A549 (cell line): ENCODE measurements at regions not wholly inside any gene's neighbourhood (a gene's known extent, or its start where the extent isn't known, plus 50 kb on each side); places are given as distances from the start of the nearest gene placed in this dataset.

ENCODE experiments used
- BHLHE40 ChIP-seq: IDR thresholded peaks from 2 replicates; pipeline ENCODE4 v1.6.1; 2012; ENCODE audit warnings: low read depth, low read length, inconsistent platforms
- ESRRA ChIP-seq: fragments of 150-350 bp; IDR thresholded peaks from 2 replicates; pipeline ENCODE4 v1.6.1; 2014; ENCODE audit warnings: mild to moderate bottlenecking, low read length, borderline replicate concordance
- JUN ChIP-seq, 2 experiments: fragments of >200 bp; sonication (Bioruptor Twin); formaldehyde crosslinking; IDR thresholded peaks; 2 replicates in 1 of 2; 3 replicates in 1 of 2; pipeline ENCODE4 v1.6.1; 2016 to 2017
- MAX ChIP-seq: IDR thresholded peaks from 2 replicates; pipeline ENCODE4 v1.6.1; 2012
- MYC ChIP-seq: IDR thresholded peaks from 2 replicates; pipeline ENCODE4 v1.6.1; 2012; ENCODE audit warnings: mild to moderate bottlenecking, inconsistent platforms, low read length, improper control_type of control experiment, borderline replicate concordance
- SMC3 ChIP-seq: fragments of >200 bp; sonication (Bioruptor Twin); formaldehyde crosslinking; IDR thresholded peaks from 3 replicates; pipeline ENCODE4 v1.6.1; 2018; ENCODE audit warnings: inconsistent platforms
- TP53 ChIP-seq: fragments of 250-450 bp; sonication (Bioruptor Pico); IDR thresholded peaks from 2 replicates; pipeline ENCODE4 v1.5.0; 2021; ENCODE audit warnings: mild to moderate bottlenecking, moderate library complexity
- TF ChIP-seq, protein P1 (sequence below): IDR thresholded peaks from 2 replicates; pipeline ENCODE4 v1.6.1; 2012
- TF ChIP-seq, protein P2 (sequence below): fragments of >200 bp; sonication (Bioruptor Twin); formaldehyde crosslinking; IDR thresholded peaks from 3 replicates; pipeline ENCODE4 v1.5.1; 2016
- TF ChIP-seq, protein P3 (sequence below): fragments of 200-600 bp; sonication (generic); IDR thresholded peaks from 2 replicates; pipeline ENCODE4 v1.6.1; 2016; ENCODE audit warnings: antibody characterized with exemption, mild to moderate bottlenecking, moderate library complexity

DNA sequence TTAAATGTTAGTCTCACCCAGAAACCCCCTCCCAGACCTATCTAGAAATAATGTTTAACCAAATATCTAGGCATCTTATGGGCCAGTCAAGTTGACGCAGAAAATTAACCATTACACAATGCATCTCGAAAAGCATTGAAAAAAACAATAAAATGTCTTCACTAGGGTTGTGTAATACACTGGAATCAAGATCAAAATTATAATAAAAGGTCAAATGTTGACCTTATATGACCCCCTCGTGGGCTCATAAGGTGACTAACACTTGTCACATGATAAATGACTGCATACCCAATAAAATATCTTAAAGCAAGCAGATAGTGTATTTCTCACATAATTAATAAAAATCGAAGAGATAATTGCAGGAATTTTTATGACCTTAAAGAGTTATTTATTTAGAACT is 447.9 kb upstream of the DSEL start:
- TF ChIP-seq MAX (no peak), ESRRA (no peak), BHLHE40 (no peak), JUN (IDR thresholded peaks at IDR 0.05) (no peak), SMC3 (no peak), MYC (no peak), TP53 (CRISPR knock-in tag) (no peak)
- TF ChIP-seq, protein P1, sequence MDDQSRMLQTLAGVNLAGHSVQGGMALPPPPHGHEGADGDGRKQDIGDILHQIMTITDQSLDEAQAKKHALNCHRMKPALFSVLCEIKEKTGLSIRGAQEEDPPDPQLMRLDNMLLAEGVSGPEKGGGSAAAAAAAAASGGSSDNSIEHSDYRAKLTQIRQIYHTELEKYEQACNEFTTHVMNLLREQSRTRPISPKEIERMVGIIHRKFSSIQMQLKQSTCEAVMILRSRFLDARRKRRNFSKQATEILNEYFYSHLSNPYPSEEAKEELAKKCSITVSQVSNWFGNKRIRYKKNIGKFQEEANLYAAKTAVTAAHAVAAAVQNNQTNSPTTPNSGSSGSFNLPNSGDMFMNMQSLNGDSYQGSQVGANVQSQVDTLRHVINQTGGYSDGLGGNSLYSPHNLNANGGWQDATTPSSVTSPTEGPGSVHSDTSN = no peak
- TF ChIP-seq, protein P2, sequence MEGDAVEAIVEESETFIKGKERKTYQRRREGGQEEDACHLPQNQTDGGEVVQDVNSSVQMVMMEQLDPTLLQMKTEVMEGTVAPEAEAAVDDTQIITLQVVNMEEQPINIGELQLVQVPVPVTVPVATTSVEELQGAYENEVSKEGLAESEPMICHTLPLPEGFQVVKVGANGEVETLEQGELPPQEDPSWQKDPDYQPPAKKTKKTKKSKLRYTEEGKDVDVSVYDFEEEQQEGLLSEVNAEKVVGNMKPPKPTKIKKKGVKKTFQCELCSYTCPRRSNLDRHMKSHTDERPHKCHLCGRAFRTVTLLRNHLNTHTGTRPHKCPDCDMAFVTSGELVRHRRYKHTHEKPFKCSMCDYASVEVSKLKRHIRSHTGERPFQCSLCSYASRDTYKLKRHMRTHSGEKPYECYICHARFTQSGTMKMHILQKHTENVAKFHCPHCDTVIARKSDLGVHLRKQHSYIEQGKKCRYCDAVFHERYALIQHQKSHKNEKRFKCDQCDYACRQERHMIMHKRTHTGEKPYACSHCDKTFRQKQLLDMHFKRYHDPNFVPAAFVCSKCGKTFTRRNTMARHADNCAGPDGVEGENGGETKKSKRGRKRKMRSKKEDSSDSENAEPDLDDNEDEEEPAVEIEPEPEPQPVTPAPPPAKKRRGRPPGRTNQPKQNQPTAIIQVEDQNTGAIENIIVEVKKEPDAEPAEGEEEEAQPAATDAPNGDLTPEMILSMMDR = no peak
- TF ChIP-seq, protein P3, sequence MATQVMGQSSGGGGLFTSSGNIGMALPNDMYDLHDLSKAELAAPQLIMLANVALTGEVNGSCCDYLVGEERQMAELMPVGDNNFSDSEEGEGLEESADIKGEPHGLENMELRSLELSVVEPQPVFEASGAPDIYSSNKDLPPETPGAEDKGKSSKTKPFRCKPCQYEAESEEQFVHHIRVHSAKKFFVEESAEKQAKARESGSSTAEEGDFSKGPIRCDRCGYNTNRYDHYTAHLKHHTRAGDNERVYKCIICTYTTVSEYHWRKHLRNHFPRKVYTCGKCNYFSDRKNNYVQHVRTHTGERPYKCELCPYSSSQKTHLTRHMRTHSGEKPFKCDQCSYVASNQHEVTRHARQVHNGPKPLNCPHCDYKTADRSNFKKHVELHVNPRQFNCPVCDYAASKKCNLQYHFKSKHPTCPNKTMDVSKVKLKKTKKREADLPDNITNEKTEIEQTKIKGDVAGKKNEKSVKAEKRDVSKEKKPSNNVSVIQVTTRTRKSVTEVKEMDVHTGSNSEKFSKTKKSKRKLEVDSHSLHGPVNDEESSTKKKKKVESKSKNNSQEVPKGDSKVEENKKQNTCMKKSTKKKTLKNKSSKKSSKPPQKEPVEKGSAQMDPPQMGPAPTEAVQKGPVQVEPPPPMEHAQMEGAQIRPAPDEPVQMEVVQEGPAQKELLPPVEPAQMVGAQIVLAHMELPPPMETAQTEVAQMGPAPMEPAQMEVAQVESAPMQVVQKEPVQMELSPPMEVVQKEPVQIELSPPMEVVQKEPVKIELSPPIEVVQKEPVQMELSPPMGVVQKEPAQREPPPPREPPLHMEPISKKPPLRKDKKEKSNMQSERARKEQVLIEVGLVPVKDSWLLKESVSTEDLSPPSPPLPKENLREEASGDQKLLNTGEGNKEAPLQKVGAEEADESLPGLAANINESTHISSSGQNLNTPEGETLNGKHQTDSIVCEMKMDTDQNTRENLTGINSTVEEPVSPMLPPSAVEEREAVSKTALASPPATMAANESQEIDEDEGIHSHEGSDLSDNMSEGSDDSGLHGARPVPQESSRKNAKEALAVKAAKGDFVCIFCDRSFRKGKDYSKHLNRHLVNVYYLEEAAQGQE = no peak
